Peyer's patch (tissue), 4 donors: ENCODE measurements at regions not wholly inside any gene's neighbourhood (a gene's known extent, or its start where the extent isn't known, plus 50 kb on each side); places are given as distances from the start of the nearest gene placed in this dataset.
A peak's percentile ranks its signal among the peaks of the same experiment; 100 is the strongest.
"Not testable (repeated sequence)": the region's sequence is repeated elsewhere in the genome, so short reads cannot be mapped to it uniquely, and the experiment has no call there.

ENCODE experiments used
- DNase-seq, 3 donors: peaks; one replicate each; pipeline ENCODE4 v3.0.0-alpha.2; 2017 to 2019
- H3K27ac ChIP-seq, 4 donors: fragments of 200-600 bp; sonication (generic); one replicate each; pipeline ENCODE4 v1.5.1; 2016 to 2019
- H3K27me3 ChIP-seq, 2 donors: fragments of 200-600 bp; sonication (generic); one replicate each; pipeline ENCODE4 v1.5.1; 2019
- H3K36me3 ChIP-seq, 3 donors: fragments of 200-600 bp; sonication (generic); one replicate each; pipeline ENCODE4 v1.5.1; 2016 to 2019
- H3K4me1 ChIP-seq, 4 donors: fragments of 200-600 bp; sonication (generic); one replicate each; pipeline ENCODE4 v1.5.1; 2016 to 2019
- H3K4me3 ChIP-seq, 4 donors: fragments of 200-600 bp; sonication (generic); 1 replicate in 3 of 4; 2 replicates in 1 of 4; pipeline ENCODE4 v1.5.1; 2016 to 2019; ENCODE audit warnings: mild to moderate bottlenecking in 1 of 4
- H3K9me3 ChIP-seq, 4 donors: fragments of 200-600 bp; sonication (generic); one replicate each; pipeline ENCODE4 v1.5.1; 2016 to 2019; ENCODE audit warnings: mild to moderate bottlenecking in 1 of 4
- CTCF ChIP-seq, 6 experiments: fragments of 450-650 bp in 4 of 6; fragments of 200-600 bp in 2 of 6; sonication (generic) in 1 of 6; IDR thresholded peaks; one replicate each; pipeline ENCODE4 v1.5.1; 2017 to 2019; ENCODE audit warnings: antibody characterized with exemption in 6 of 6, mild to moderate bottlenecking in 3 of 6, moderate library complexity in 1 of 6
- POLR2A ChIP-seq, 2 donors: fragments of 450-650 bp; IDR thresholded peaks; one replicate each; pipeline ENCODE4 v1.5.1; 2017; ENCODE audit warnings: antibody characterized with exemption in 2 of 2, mild to moderate bottlenecking in 2 of 2, moderate library complexity in 2 of 2

- H3K4me3 ChIP-seq = no peak overlapping the region
- no peak for DNase-seq
- no peaks in the 10 kb centered on the region for H3K9me3 ChIP-seq
- no peaks in the 10 kb centered on the region for H3K4me1 ChIP-seq
- no peak overlapping the region for H3K27ac ChIP-seq
- H3K36me3 ChIP-seq = no peaks in the 10 kb centered on the region
- no peaks in the 10 kb centered on the region for H3K27me3 ChIP-seq
- no peak for TF ChIP-seq CTCF (IDR thresholded peaks at IDR 0.05)
- TF ChIP-seq POLR2A (IDR thresholded peaks at IDR 0.05) = no peak
Observed at GRCh38 chr1:73859227-73859626, 338.7 kb downstream of the LRRIQ3 start.

GRCh38 chr1:73854527-73854926 is 343.4 kb downstream of the LRRIQ3 start:
- Histone ChIP-seq H3K4me1 (no peaks in the 10 kb centered on the region), H3K9me3 (no peaks in the 10 kb centered on the region), H3K27ac (no peak overlapping the region), H3K36me3 (no peaks in the 10 kb centered on the region), H3K27me3 (no peaks in the 10 kb centered on the region), H3K4me3 (no peak overlapping the region)
- no peak for DNase-seq
- TF ChIP-seq CTCF (IDR thresholded peaks at IDR 0.05) = no peak

- no peak overlapping the region for H3K4me3 ChIP-seq
- TF ChIP-seq POLR2A (IDR thresholded peaks at IDR 0.05) (no peak), CTCF (IDR thresholded peaks at IDR 0.05) (no peak)
- DNase-seq = no peak
- no peaks in the 10 kb centered on the region for H3K9me3 ChIP-seq
- H3K36me3 ChIP-seq = no peaks in the 10 kb centered on the region
- no peak overlapping the region for H3K27ac ChIP-seq
- no peaks in the 10 kb centered on the region for H3K4me1 ChIP-seq
- H3K27me3 ChIP-seq = no peaks in the 10 kb centered on the region
Observed at GRCh38 chr1:73842436-73842835, 355.5 kb downstream of the LRRIQ3 start.

GRCh38 chr1:73839922-73840321 is 358.1 kb downstream of the LRRIQ3 start:
- no peaks in the 10 kb centered on the region for H3K9me3 ChIP-seq
- H3K36me3 ChIP-seq = no peaks in the 10 kb centered on the region
- H3K27me3 ChIP-seq = no peaks in the 10 kb centered on the region
- no peaks in the 10 kb centered on the region for H3K4me1 ChIP-seq
- H3K4me3 ChIP-seq = no peak overlapping the region
- no peak overlapping the region for H3K27ac ChIP-seq
- DNase-seq = no peak
- TF ChIP-seq POLR2A (IDR thresholded peaks at IDR 0.05) = no peak
- peak in 3 of 6 experiments; percentile 16 to 31 (median 21) for TF ChIP-seq CTCF (IDR thresholded peaks at IDR 0.05)

- Histone ChIP-seq H3K27ac (no peak overlapping the region), H3K4me1 (no peaks in the 10 kb centered on the region), H3K27me3 (no peaks in the 10 kb centered on the region), H3K4me3 (no peak overlapping the region), H3K9me3 (no peaks in the 10 kb centered on the region), H3K36me3 (no peaks in the 10 kb centered on the region)
- TF ChIP-seq POLR2A (IDR thresholded peaks at IDR 0.05) (no peak), CTCF (IDR thresholded peaks at IDR 0.05) (no peak)
- DNase-seq = no peak
Observed at GRCh38 chr1:73832276-73833181, 365.4 kb downstream of the LRRIQ3 start.

GRCh38 chr1:73827283-73827682 is 370.7 kb downstream of the LRRIQ3 start:
- H3K9me3 ChIP-seq = not testable (repeated sequence)

More at GRCh38 chr1:73827283-73827682, 370.7 kb downstream of the LRRIQ3 start:
- not testable (repeated sequence) for DNase-seq, H3K4me3 ChIP-seq, H3K27me3 ChIP-seq, H3K27ac ChIP-seq, H3K4me1 ChIP-seq, H3K36me3 ChIP-seq
